IMR-90 (cell line): ENCODE measurements at regions not wholly inside any gene's neighbourhood (a gene's known extent, or its start where the extent isn't known, plus 50 kb on each side); places are given as distances from the start of the nearest gene placed in this dataset.

Experiments
- ATAC-seq: fragments of 200-7000 bp; cut with Tn5 transposase; 2 replicates; pipeline ENCODE4 v1.9.1; 2020; ENCODE audit warnings: low read depth, mild to moderate bottlenecking, moderate library complexity
- BruUV-seq: library from RNA; stranded (reverse); fragments of 400-500 nt; replicated peaks from 2 replicates; lab custom pipeline; 2021; lab: Mats Ljungman, UMichigan
- CTCF ChIA-PET: fragments of 300-600 bp; formaldehyde crosslinking; extraction: SDS; loops from one replicate; lab custom pipeline; 2021; ENCODE audit warnings: antibody characterized with exemption; lab: Yijun Ruan, JAX
- POLR2A ChIA-PET: fragments of 300-600 bp; sonication (Branson Sonifier 250); formaldehyde crosslinking; loops from one replicate; lab custom pipeline; 2022; ENCODE audit warnings: antibody characterized with exemption; ENCODE audit not compliant: unreplicated experiment; lab: Charles Lee
- DNase-seq: peaks from one replicate; pipeline ENCODE4 v3.0.0; 2013
- H2AFZ ChIP-seq: replicated peaks from 2 replicates; pipeline ENCODE3; 2013; ENCODE audit warnings: low read length, mild to moderate bottlenecking; ENCODE audit not compliant: poor library complexity
- H2AK5ac ChIP-seq: 2 replicates; pipeline ENCODE4 v1.6.1; 2013; ENCODE audit warnings: low read depth, low read length, inconsistent platforms
- H2AK9ac ChIP-seq: replicated peaks from 2 replicates; pipeline ENCODE3; 2013; ENCODE audit warnings: mild to moderate bottlenecking, low read depth, low read length, moderate library complexity; ENCODE audit not compliant: poor library complexity
- H2BK120ac ChIP-seq: 2 replicates; pipeline ENCODE4 v1.6.1; 2013; ENCODE audit warnings: low read depth, low read length, inconsistent platforms
- H2BK15ac ChIP-seq: 3 replicates; pipeline ENCODE4 v1.6.1; 2013; ENCODE audit warnings: low read depth, low read length, inconsistent platforms
- H2BK20ac ChIP-seq: 2 replicates; pipeline ENCODE4 v1.6.1; 2013; ENCODE audit warnings: low read depth, mild to moderate bottlenecking, inconsistent platforms, low read length, moderate library complexity
- H2BK5ac ChIP-seq: 2 replicates; pipeline ENCODE4 v1.6.1; 2013; ENCODE audit warnings: mild to moderate bottlenecking, low read depth, low read length, inconsistent platforms; ENCODE audit not compliant: poor library complexity, severe bottlenecking
- H3K14ac ChIP-seq: replicated peaks from 2 replicates; pipeline ENCODE4 v1.6.1; 2013; ENCODE audit warnings: low read depth, low read length, inconsistent platforms
- H3K18ac ChIP-seq: 2 replicates; pipeline ENCODE4 v1.6.1; 2013; ENCODE audit warnings: low read depth, low read length, control low read depth
- H3K23ac ChIP-seq: 2 replicates; pipeline ENCODE4 v1.6.1; 2013; ENCODE audit warnings: low read depth, low read length, inconsistent platforms
- H3K27ac ChIP-seq: 2 replicates; pipeline ENCODE4 v1.5.1; 2013; ENCODE audit warnings: mild to moderate bottlenecking, control low read depth, low read length; ENCODE audit not compliant: insufficient read depth
- H3K27me3 ChIP-seq: 2 replicates; pipeline ENCODE4 v1.6.1; 2013; ENCODE audit warnings: low read length; ENCODE audit not compliant: control insufficient read depth, insufficient read depth
- H3K36me3 ChIP-seq: 2 replicates; pipeline ENCODE4 v1.6.1; 2013; ENCODE audit warnings: low read length, mixed read lengths; ENCODE audit not compliant: control insufficient read depth, insufficient read depth
- H3K4ac ChIP-seq: 2 replicates; pipeline ENCODE4 v1.6.1; 2013; ENCODE audit warnings: low read depth, low read length, inconsistent platforms
- H3K4me1 ChIP-seq: 2 replicates; pipeline ENCODE4 v1.6.1; 2013; ENCODE audit warnings: low read length, mixed read lengths; ENCODE audit not compliant: control insufficient read depth, insufficient read depth
- H3K4me2 ChIP-seq: 2 replicates; pipeline ENCODE4 v1.6.1; 2013; ENCODE audit warnings: low read depth, mild to moderate bottlenecking, control low read depth, low read length, moderate library complexity
- H3K4me3 ChIP-seq: 2 replicates; pipeline ENCODE4 v1.5.1; 2013; ENCODE audit warnings: low read depth, mild to moderate bottlenecking, control low read depth, low read length, moderate library complexity; ENCODE audit not compliant: insufficient read depth
- H3K56ac ChIP-seq: 2 replicates; pipeline ENCODE4 v1.6.1; 2013; ENCODE audit warnings: low read length, inconsistent platforms; ENCODE audit not compliant: insufficient read depth; ENCODE audit errors: extremely low read depth
- H3K79me1 ChIP-seq, 2 experiments: 2 replicates each; pipeline ENCODE4 v1.6.1; 2013; ENCODE audit warnings: low read length in 2 of 2, inconsistent platforms in 1 of 2, low read depth in 1 of 2
- H3K9ac ChIP-seq: 2 replicates; pipeline ENCODE4 v1.6.1; 2013; ENCODE audit warnings: low read depth, low read length, control low read depth
- H3K9me1 ChIP-seq: 2 replicates; pipeline ENCODE4 v1.6.1; 2013; ENCODE audit warnings: low read length, inconsistent platforms; ENCODE audit not compliant: insufficient read depth
- H3K9me3 ChIP-seq: 2 replicates; pipeline ENCODE4 v1.6.1; 2013; ENCODE audit warnings: low read length; ENCODE audit not compliant: control insufficient read depth, insufficient read depth
- H4K20me1 ChIP-seq: 2 replicates; pipeline ENCODE4 v1.6.1; 2013; ENCODE audit warnings: low read length, inconsistent platforms; ENCODE audit not compliant: insufficient read depth
- H4K5ac ChIP-seq: 2 replicates; pipeline ENCODE4 v1.6.1; 2013; ENCODE audit warnings: mild to moderate bottlenecking, low read depth, low read length, control low read depth
- H4K8ac ChIP-seq, 2 experiments: 2 replicates each; pipeline ENCODE4 v1.6.1; 2013; ENCODE audit warnings: low read depth in 2 of 2, low read length in 2 of 2, control low read depth in 1 of 2, inconsistent platforms in 1 of 2
- H4K91ac ChIP-seq: 2 replicates; pipeline ENCODE4 v1.6.1; 2013; ENCODE audit warnings: low read depth, low read length, inconsistent platforms; ENCODE audit not compliant: insufficient read depth
- BHLHE40 ChIP-seq: fragments of 150-350 bp; IDR thresholded peaks from 2 replicates; pipeline ENCODE4 v1.6.1; 2016; ENCODE audit warnings: mild to moderate bottlenecking, low read depth, low read length
- CEBPB ChIP-seq: IDR thresholded peaks from 2 replicates; pipeline ENCODE4 v1.6.1; 2012; ENCODE audit warnings: low read depth, low read length, improper control_type of control experiment
- CHD1 ChIP-seq: IDR thresholded peaks from 2 replicates; pipeline ENCODE4 v1.6.1; 2012; ENCODE audit warnings: low read depth, low read length, improper control_type of control experiment
- CTCF ChIP-seq: conservative IDR thresholded peaks from 2 replicates; pipeline ENCODE4 v1.5.1; 2012; ENCODE audit warnings: mild to moderate bottlenecking, low read depth, low read length, improper control_type of control experiment
- ELK1 ChIP-seq: fragments of 150-350 bp; IDR thresholded peaks from 2 replicates; pipeline ENCODE4 v1.6.1; 2016; ENCODE audit warnings: low read depth, mild to moderate bottlenecking, low read length, moderate library complexity, borderline replicate concordance
- FOS ChIP-seq: fragments of 150-350 bp; IDR thresholded peaks from 2 replicates; pipeline ENCODE4 v1.6.1; 2016; ENCODE audit warnings: low read depth, low read length
- MAFK ChIP-seq: IDR thresholded peaks from 2 replicates; pipeline ENCODE4 v1.6.1; 2012; ENCODE audit warnings: low read depth, low read length, improper control_type of control experiment
- MAZ ChIP-seq: IDR thresholded peaks from 2 replicates; pipeline ENCODE4 v1.6.1; 2012; ENCODE audit warnings: low read depth, mild to moderate bottlenecking, low read length, improper control_type of control experiment, moderate library complexity, borderline replicate concordance
- MXI1 ChIP-seq: IDR thresholded peaks from 2 replicates; pipeline ENCODE4 v1.6.1; 2012; ENCODE audit warnings: low read depth, mild to moderate bottlenecking, low read length, moderate library complexity, borderline replicate concordance
- NFE2L2 ChIP-seq: fragments of 150-350 bp; IDR thresholded peaks from 2 replicates; pipeline ENCODE4 v1.6.1; 2016; ENCODE audit warnings: low read depth, mild to moderate bottlenecking, low read length
- POLR2A ChIP-seq: IDR thresholded peaks from 2 replicates; pipeline ENCODE4 v1.6.1; 2012; ENCODE audit warnings: mild to moderate bottlenecking, low read depth, low read length
- RAD21 ChIP-seq: IDR thresholded peaks from 2 replicates; pipeline ENCODE4 v1.6.1; 2012; ENCODE audit warnings: low read length, improper control_type of control experiment
- RCOR1 ChIP-seq: IDR thresholded peaks from 2 replicates; pipeline ENCODE4 v1.6.1; 2012; ENCODE audit warnings: mild to moderate bottlenecking, low read length, improper control_type of control experiment; ENCODE audit not compliant: insufficient replicate concordance
- RFX5 ChIP-seq: IDR thresholded peaks from 2 replicates; pipeline ENCODE4 v1.8.0; 2012; ENCODE audit warnings: low read depth, mild to moderate bottlenecking, low read length, moderate library complexity
- SMC3 ChIP-seq: fragments of 150-350 bp; IDR thresholded peaks from 2 replicates; pipeline ENCODE4 v1.6.1; 2016; ENCODE audit warnings: low read depth, mild to moderate bottlenecking, antibody characterized with exemption, low read length, moderate library complexity
- USF2 ChIP-seq: fragments of 150-350 bp; IDR thresholded peaks from 2 replicates; pipeline ENCODE4 v1.6.1; 2017; ENCODE audit warnings: mild to moderate bottlenecking, antibody characterized with exemption, low read length, low read depth
- WGBS, 2 experiments: methylation state at CpG; one replicate each; pipeline versions ENCODE4 v1.1.5 to v1.1.7; 2013; ENCODE audit warnings: missing lambda C conversion rate in 2 of 2; ENCODE audit not compliant: insufficient read length in 1 of 2; ENCODE audit errors: extremely low coverage in 2 of 2; 5-methylcytosine and 5-hydroxymethylcytosine counted together
- dilution Hi-C: fragments of 300-500 bp; cut with HindIII; formaldehyde crosslinking; loops from one replicate; pipeline ENCODE4 v1.14.3; 2018; ENCODE audit warnings: low sequenced_read_pairs; ENCODE audit not compliant: unreplicated experiment
- in situ Hi-C: fragments of 300-500 bp; cut with MboI; formaldehyde crosslinking; loops from 3 replicates; pipeline ENCODE4 v1.14.3; 2019; ENCODE audit warnings: low sequenced_read_pairs, inconsistent platforms, mixed read lengths
- intact Hi-C: fragments of 100-400 bp; cut with micrococcal nuclease; formaldehyde crosslinking; loops from 2 replicates; pipeline ENCODE4 v1.10.0; 2022

- POLR2A ChIA-PET = no interaction called here
- no peak overlapping the region for H4K91ac ChIP-seq
- H3K9me3 ChIP-seq = no peaks in the 10 kb centered on the region
- H2BK5ac ChIP-seq = no peak overlapping the region
- no peak overlapping the region for H2BK20ac ChIP-seq
- no peak for DNase-seq
- H2BK120ac ChIP-seq = no peak overlapping the region
- no peaks in the 10 kb centered on the region for H3K79me1 ChIP-seq
- no peak overlapping the region for H3K23ac ChIP-seq
- H2AK9ac ChIP-seq = no peak overlapping the region
- in situ Hi-C loops = no loop called here
- TF ChIP-seq CEBPB (no peak), POLR2A (no peak), RFX5 (no peak), ELK1 (no peak), MAFK (no peak), CHD1 (no peak), MAZ (no peak), USF2 (no peak), NFE2L2 (no peak), BHLHE40 (no peak), RAD21 (no peak), SMC3 (no peak), CTCF (no peak), FOS (no peak), MXI1 (no peak), RCOR1 (no peak)
- H4K8ac ChIP-seq = no peak overlapping the region
- no peaks in the 10 kb centered on the region; the same call in 1 of the 2 replicates for H3K27me3 ChIP-seq
- no peaks in the 10 kb centered on the region for H4K20me1 ChIP-seq
- no peaks in the 10 kb centered on the region for H3K4me1 ChIP-seq
- no peak overlapping the region for H3K56ac ChIP-seq
- no peak overlapping the region for H3K4ac ChIP-seq
- CTCF ChIA-PET = no interaction called here
- no peak overlapping the region for H3K9ac ChIP-seq
- no peak for ATAC-seq
- H3K36me3 ChIP-seq = no peaks in the 10 kb centered on the region
- WGBS, 2 experiments = no CpG with 5 or more reads among the region's 2 CpGs
- H3K18ac ChIP-seq = no peak overlapping the region
- intact Hi-C loops = no loop called here
- H2AFZ ChIP-seq = no peak overlapping the region
- H3K14ac ChIP-seq = no peak overlapping the region
- H3K4me3 ChIP-seq = no peak overlapping the region
- H2BK15ac ChIP-seq = no peak overlapping the region
- dilution Hi-C loops = no loop called here
- no peaks in the 10 kb centered on the region for H3K9me1 ChIP-seq
- no peak overlapping the region for H3K4me2 ChIP-seq
- no peak overlapping the region for H4K5ac ChIP-seq
- no peak overlapping the region for H2AK5ac ChIP-seq
- BruUV-seq = no TSS peak
- no peak overlapping the region for H3K27ac ChIP-seq
Measured at GRCh38 chr5:61827445-61827975, 478.5 kb upstream of the KIF2A start.
